Liver (tissue), 8 donors: ENCODE measurements at regions not wholly inside any gene's neighbourhood (a gene's known extent, or its start where the extent isn't known, plus 50 kb on each side); places are given as distances from the start of the nearest gene placed in this dataset.
"Not testable (repeated sequence)": the region's sequence is repeated elsewhere in the genome, so short reads cannot be mapped to it uniquely, and the experiment has no call there.

ENCODE experiments used
- DNase-seq: peaks from one replicate; pipeline ENCODE4 v3.0.0-alpha.2; 2017; ENCODE audit warnings: low spot score
- H3K27ac ChIP-seq, 2 donors: one replicate each; pipeline ENCODE4 v1.7.0; 2013; ENCODE audit warnings: inconsistent platforms in 2 of 2, low read length in 2 of 2, control low read depth in 1 of 2, low read depth in 1 of 2, mild to moderate bottlenecking in 1 of 2
- H3K27me3 ChIP-seq, 4 donors: one replicate each; pipeline versions ENCODE4 v1.6.1 to v1.7.0; 2013; ENCODE audit warnings: low read length in 3 of 4, inconsistent platforms in 1 of 4, mild to moderate bottlenecking in 1 of 4, moderate library complexity in 1 of 4; ENCODE audit not compliant: control insufficient read depth in 4 of 4, insufficient read depth in 4 of 4
- H3K36me3 ChIP-seq, 4 donors: one replicate each; pipeline versions ENCODE4 v1.6.1 to v1.7.0; 2013; ENCODE audit warnings: low read length in 3 of 4, mild to moderate bottlenecking in 3 of 4, low read depth in 1 of 4, moderate library complexity in 1 of 4; ENCODE audit not compliant: control insufficient read depth in 4 of 4, insufficient read depth in 3 of 4
- H3K4me1 ChIP-seq, 4 donors: one replicate each; pipeline versions ENCODE4 v1.6.1 to v1.7.0; 2013; ENCODE audit warnings: low read length in 3 of 4, mild to moderate bottlenecking in 3 of 4, moderate library complexity in 1 of 4; ENCODE audit not compliant: control insufficient read depth in 4 of 4, insufficient read depth in 4 of 4
- H3K4me3 ChIP-seq, 3 donors: one replicate each; pipeline versions ENCODE4 v1.6.1 to v1.7.0; 2013; ENCODE audit warnings: low read length in 3 of 3, control low read depth in 1 of 3, low read depth in 1 of 3, mild to moderate bottlenecking in 1 of 3
- H3K9ac ChIP-seq, 2 donors: one replicate each; pipeline ENCODE4 v1.7.0; 2013; ENCODE audit warnings: low read length in 2 of 2, mild to moderate bottlenecking in 2 of 2, moderate library complexity in 2 of 2, control low read depth in 1 of 2, low read depth in 1 of 2
- H3K9me3 ChIP-seq, 4 donors: one replicate each; pipeline versions ENCODE4 v1.6.1 to v1.7.0; 2013; ENCODE audit warnings: low read length in 3 of 4; ENCODE audit not compliant: control insufficient read depth in 4 of 4
- EGR1 ChIP-seq, 2 donors: IDR thresholded peaks; 2 replicates each; pipeline ENCODE4 v1.6.1; 2016 to 2018; ENCODE audit warnings: antibody characterized with exemption in 2 of 2, low read depth in 2 of 2
- FOXA1 ChIP-seq: IDR thresholded peaks from 2 replicates; pipeline ENCODE4 v1.6.1; 2016; ENCODE audit warnings: antibody characterized with exemption
- FOXA2 ChIP-seq: IDR thresholded peaks from 2 replicates; pipeline ENCODE4 v1.6.1; 2016; ENCODE audit warnings: antibody characterized with exemption
- HNF4G ChIP-seq: IDR thresholded peaks from 2 replicates; pipeline ENCODE4 v1.6.1; 2016; ENCODE audit warnings: antibody characterized with exemption
- JUND ChIP-seq, 2 donors: IDR thresholded peaks; 2 replicates each; pipeline ENCODE4 v1.6.1; 2016; ENCODE audit warnings: antibody characterized with exemption in 2 of 2
- NR2F2 ChIP-seq: IDR thresholded peaks from 2 replicates; pipeline ENCODE4 v1.6.1; 2016; ENCODE audit warnings: antibody characterized with exemption
- RAD21 ChIP-seq, 2 donors: IDR thresholded peaks; 2 replicates each; pipeline ENCODE4 v1.6.1; 2016; ENCODE audit warnings: antibody characterized with exemption in 2 of 2, mild to moderate bottlenecking in 2 of 2
- RXRA ChIP-seq, 2 donors: IDR thresholded peaks; 2 replicates each; pipeline ENCODE4 v1.6.1; 2017 to 2018; ENCODE audit warnings: antibody characterized with exemption in 2 of 2, mild to moderate bottlenecking in 1 of 2
- SP1 ChIP-seq: IDR thresholded peaks from 2 replicates; pipeline ENCODE4 v1.6.1; 2018; ENCODE audit warnings: antibody characterized with exemption, mild to moderate bottlenecking
- TAF1 ChIP-seq: conservative IDR thresholded peaks from 2 replicates; pipeline ENCODE4 v1.6.1; 2016; ENCODE audit warnings: antibody characterized with exemption, mild to moderate bottlenecking
- YY1 ChIP-seq: IDR thresholded peaks from 2 replicates; pipeline ENCODE4 v1.6.1; 2016; ENCODE audit warnings: antibody characterized with exemption, mild to moderate bottlenecking
- WGBS: extraction: QIAGEN DNeasy Blood & Tissue Kit; methylation state at CpG from one replicate; pipeline ENCODE4 v1.1.7; 2013; 5-methylcytosine and 5-hydroxymethylcytosine counted together
- TF ChIP-seq, protein P1 (sequence below): fragments of 150-350 bp; IDR thresholded peaks from 2 replicates; pipeline ENCODE4 v1.5.1; 2017; ENCODE audit warnings: improper control_type of control experiment, low read depth, low read length; ENCODE audit not compliant: missing input control
- TF ChIP-seq, protein P2 (sequence below): IDR thresholded peaks from 2 replicates; pipeline ENCODE4 v1.6.1; 2016; ENCODE audit warnings: antibody characterized with exemption, mild to moderate bottlenecking
- TF ChIP-seq, protein P3 (sequence below): IDR thresholded peaks from 2 replicates; pipeline ENCODE4 v1.6.1; 2016; ENCODE audit warnings: antibody characterized with exemption
- donor health status: healthy.
- donor health status: healthy.
- donor health status: healthy.
- donor health status: healthy.
- donor health status: healthy.

DNA sequence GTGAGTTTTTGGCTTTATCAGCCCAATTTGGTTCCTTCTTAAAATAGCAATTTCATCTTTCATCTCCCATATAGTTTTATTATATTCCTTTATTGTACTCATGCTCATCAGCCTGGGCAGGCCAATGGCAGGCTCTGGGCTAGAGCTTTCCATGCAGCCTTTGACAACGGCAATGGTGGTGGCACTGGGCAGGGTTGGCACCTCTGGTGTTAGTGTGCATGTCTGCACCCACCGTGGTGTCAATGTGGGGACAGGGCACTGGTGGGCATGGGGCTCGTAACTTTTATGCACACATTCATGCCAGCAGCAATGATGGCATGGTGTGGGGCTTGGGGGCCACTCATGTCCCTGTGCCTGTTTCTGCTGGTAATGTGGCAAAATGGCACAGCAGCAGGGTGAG, 1305.4 kb downstream of the DSC3 start:
- no peaks in the 10 kb centered on the region for H3K4me1 ChIP-seq
- no peaks in the 10 kb centered on the region for H3K9me3 ChIP-seq
- 62% methylated on average over 3 of the region's 3 CpGs for WGBS
- no peaks in the 10 kb centered on the region for H3K27me3 ChIP-seq
- H3K27ac ChIP-seq, result no peak overlapping the region
- DNase-seq, result no peak
- H3K9ac ChIP-seq, result no peak overlapping the region
- TF ChIP-seq RXRA (IDR thresholded peaks at IDR 0.05) (no peak), JUND (IDR thresholded peaks at IDR 0.05) (no peak)
- no peaks in the 10 kb centered on the region for H3K36me3 ChIP-seq
- H3K4me3 ChIP-seq, result no peak overlapping the region

DNA sequence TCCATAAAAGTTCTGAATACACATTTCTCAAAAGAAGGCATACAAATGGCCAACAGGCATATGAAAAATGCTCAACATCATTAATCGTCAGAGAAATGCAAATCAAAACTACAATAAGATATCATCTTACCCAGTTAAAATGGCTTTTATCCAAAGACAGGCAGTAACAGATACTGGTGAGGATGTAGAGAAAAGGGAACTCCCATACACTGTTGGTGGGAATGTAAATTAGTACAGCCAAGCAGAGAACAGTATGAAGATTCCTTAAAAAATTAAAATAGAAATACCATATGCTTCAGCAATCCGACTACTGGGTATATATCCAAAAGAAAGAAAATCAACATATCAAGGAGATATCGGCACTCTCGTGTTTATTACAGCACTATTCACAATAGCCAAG, 1312.5 kb downstream of the DSC3 start:
- Histone ChIP-seq H3K9me3 (no peaks in the 10 kb centered on the region), H3K9ac (no peak overlapping the region), H3K27ac (no peak overlapping the region), H3K27me3 (no peaks in the 10 kb centered on the region), H3K36me3 (no peaks in the 10 kb centered on the region), H3K4me3 (no peak overlapping the region), H3K4me1 (no peaks in the 10 kb centered on the region)
- TF ChIP-seq YY1 (no peak), FOXA1 (no peak), RAD21 (IDR thresholded peaks at IDR 0.05) (no peak), HNF4G (no peak), NR2F2 (no peak), EGR1 (IDR thresholded peaks at IDR 0.05; ENCODE audit: low read depth in 2 of 2) (no peak), TAF1 (no peak), SP1 (no peak), JUND (IDR thresholded peaks at IDR 0.05) (no peak)
- TF ChIP-seq, protein P1, sequence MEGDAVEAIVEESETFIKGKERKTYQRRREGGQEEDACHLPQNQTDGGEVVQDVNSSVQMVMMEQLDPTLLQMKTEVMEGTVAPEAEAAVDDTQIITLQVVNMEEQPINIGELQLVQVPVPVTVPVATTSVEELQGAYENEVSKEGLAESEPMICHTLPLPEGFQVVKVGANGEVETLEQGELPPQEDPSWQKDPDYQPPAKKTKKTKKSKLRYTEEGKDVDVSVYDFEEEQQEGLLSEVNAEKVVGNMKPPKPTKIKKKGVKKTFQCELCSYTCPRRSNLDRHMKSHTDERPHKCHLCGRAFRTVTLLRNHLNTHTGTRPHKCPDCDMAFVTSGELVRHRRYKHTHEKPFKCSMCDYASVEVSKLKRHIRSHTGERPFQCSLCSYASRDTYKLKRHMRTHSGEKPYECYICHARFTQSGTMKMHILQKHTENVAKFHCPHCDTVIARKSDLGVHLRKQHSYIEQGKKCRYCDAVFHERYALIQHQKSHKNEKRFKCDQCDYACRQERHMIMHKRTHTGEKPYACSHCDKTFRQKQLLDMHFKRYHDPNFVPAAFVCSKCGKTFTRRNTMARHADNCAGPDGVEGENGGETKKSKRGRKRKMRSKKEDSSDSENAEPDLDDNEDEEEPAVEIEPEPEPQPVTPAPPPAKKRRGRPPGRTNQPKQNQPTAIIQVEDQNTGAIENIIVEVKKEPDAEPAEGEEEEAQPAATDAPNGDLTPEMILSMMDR, result no peak
- TF ChIP-seq, protein P2, sequence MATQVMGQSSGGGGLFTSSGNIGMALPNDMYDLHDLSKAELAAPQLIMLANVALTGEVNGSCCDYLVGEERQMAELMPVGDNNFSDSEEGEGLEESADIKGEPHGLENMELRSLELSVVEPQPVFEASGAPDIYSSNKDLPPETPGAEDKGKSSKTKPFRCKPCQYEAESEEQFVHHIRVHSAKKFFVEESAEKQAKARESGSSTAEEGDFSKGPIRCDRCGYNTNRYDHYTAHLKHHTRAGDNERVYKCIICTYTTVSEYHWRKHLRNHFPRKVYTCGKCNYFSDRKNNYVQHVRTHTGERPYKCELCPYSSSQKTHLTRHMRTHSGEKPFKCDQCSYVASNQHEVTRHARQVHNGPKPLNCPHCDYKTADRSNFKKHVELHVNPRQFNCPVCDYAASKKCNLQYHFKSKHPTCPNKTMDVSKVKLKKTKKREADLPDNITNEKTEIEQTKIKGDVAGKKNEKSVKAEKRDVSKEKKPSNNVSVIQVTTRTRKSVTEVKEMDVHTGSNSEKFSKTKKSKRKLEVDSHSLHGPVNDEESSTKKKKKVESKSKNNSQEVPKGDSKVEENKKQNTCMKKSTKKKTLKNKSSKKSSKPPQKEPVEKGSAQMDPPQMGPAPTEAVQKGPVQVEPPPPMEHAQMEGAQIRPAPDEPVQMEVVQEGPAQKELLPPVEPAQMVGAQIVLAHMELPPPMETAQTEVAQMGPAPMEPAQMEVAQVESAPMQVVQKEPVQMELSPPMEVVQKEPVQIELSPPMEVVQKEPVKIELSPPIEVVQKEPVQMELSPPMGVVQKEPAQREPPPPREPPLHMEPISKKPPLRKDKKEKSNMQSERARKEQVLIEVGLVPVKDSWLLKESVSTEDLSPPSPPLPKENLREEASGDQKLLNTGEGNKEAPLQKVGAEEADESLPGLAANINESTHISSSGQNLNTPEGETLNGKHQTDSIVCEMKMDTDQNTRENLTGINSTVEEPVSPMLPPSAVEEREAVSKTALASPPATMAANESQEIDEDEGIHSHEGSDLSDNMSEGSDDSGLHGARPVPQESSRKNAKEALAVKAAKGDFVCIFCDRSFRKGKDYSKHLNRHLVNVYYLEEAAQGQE, result no peak
- TF ChIP-seq, protein P3, sequence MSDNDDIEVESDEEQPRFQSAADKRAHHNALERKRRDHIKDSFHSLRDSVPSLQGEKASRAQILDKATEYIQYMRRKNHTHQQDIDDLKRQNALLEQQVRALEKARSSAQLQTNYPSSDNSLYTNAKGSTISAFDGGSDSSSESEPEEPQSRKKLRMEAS, result no peak
- WGBS, result 90% methylated on average over 4 of the region's 4 CpGs
- no peak for DNase-seq

DNA sequence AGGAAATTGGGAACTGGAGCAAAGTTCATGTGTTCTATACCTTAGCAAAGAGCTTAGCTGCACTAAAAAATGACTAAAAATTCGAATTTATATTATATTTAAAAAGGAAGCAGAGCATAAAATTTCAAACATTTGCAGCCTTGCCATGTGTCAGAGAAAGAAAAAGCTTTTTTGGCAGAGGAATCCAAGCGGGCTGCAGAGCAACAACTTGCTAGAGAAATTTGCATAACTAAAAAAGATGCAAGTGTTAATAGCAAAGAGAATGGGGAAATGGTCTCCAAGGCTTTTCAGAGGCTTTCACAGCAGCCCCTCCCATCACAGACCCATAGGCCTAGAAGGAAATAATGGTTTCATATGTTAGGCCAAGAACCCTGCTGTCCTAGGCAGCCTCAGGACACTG, 1315.9 kb downstream of the DSC3 start:
- no peak overlapping the region for H3K4me3 ChIP-seq
- WGBS, result 41% methylated on average over 2 of the region's 2 CpGs
- no peak overlapping the region for H3K9ac ChIP-seq
- TF ChIP-seq JUND (IDR thresholded peaks at IDR 0.05), result no peak
- TF ChIP-seq RXRA (IDR thresholded peaks at IDR 0.05), result no peak
- no peak for TF ChIP-seq FOXA2
- no peak for TF ChIP-seq EGR1 (IDR thresholded peaks at IDR 0.05; ENCODE audit: low read depth in 2 of 2)
- TF ChIP-seq NR2F2, result no peak
- no peak for TF ChIP-seq RAD21 (IDR thresholded peaks at IDR 0.05)
- no peaks in the 10 kb centered on the region for H3K36me3 ChIP-seq
- H3K4me1 ChIP-seq, result no peaks in the 10 kb centered on the region
- H3K27me3 ChIP-seq, result no peaks in the 10 kb centered on the region
- H3K9me3 ChIP-seq, result no peaks in the 10 kb centered on the region
- H3K27ac ChIP-seq, result no peak overlapping the region
- no peak for DNase-seq

DNA sequence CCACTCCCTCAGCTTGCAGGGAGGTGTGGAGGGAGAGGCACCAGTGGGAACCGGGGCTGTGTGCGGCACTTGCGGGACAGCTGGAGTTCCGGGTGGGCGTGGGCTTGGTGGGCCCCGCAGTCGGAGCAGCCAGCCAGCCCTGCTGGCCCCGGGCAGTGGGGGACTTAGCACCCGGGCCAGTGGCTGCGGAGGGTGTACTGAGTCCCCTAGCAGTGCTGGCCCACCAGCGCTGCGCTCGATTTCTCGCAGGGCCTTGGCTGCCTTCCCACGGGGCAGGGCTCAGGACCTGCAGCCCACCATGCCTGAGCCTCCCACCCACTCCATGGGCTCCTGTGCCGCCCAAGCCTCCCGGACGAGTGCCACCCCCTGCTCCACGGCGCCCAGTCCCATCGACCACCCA, 1319.1 kb downstream of the DSC3 start:
- H3K9ac ChIP-seq, H3K4me3 ChIP-seq, H3K36me3 ChIP-seq, H3K27me3 ChIP-seq, H3K4me1 ChIP-seq, H3K27ac ChIP-seq, DNase-seq, H3K9me3 ChIP-seq: not testable (repeated sequence)
- 95% methylated on average over 21 of the region's 21 CpGs for WGBS

DNA sequence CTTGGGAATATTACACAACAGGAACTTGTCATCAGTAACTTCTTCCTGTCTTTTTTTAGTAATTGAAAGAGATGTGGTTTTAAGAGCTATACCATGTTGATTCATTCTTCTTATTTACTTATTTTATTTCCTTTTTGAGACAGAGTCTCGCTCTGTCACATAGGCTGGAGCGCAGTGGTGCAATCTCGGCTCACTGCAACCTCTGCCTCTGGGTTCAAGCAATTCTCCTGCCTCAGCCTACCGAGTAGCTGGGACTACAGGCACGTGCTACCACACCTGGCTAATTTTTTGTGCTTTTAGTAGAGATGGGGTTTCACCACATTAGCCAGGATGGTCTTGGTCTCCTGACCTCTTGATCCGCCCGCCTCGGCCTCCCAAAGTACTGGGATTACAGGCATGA, 1326.6 kb downstream of the DSC3 start:
- DNase-seq, H3K36me3 ChIP-seq, H3K27me3 ChIP-seq, H3K4me3 ChIP-seq, H3K27ac ChIP-seq, H3K4me1 ChIP-seq, H3K9ac ChIP-seq, H3K9me3 ChIP-seq: not testable (repeated sequence)
- WGBS, result 90% methylated on average over 8 of the region's 8 CpGs
